Nephron (organoid): ENCODE measurements at regions not wholly inside any gene's neighbourhood (a gene's known extent, or its start where the extent isn't known, plus 50 kb on each side); places are given as distances from the start of the nearest gene placed in this dataset.

Experiments
- H3K27ac Mint-ChIP-seq, 3 experiments: 2 replicates each; pipeline ENCODE4 v1.8.0; 2020; ENCODE audit warnings: mixed read lengths in 3 of 3, mild to moderate bottlenecking in 2 of 3, moderate library complexity in 1 of 3
- H3K27me3 Mint-ChIP-seq: 2 replicates; pipeline ENCODE4 v1.8.0; 2021; ENCODE audit warnings: low read depth, mild to moderate bottlenecking, moderate library complexity, mixed read lengths
- H3K36me3 Mint-ChIP-seq: 2 replicates; pipeline ENCODE4 v1.8.0; 2020; ENCODE audit warnings: low read depth, mixed read lengths
- H3K4me1 Mint-ChIP-seq: 2 replicates; pipeline ENCODE4 v1.8.0; 2020; ENCODE audit warnings: mixed read lengths
- H3K4me3 Mint-ChIP-seq, 3 experiments: 2 replicates each; pipeline ENCODE4 v1.8.0; 2020; ENCODE audit warnings: mild to moderate bottlenecking in 3 of 3, mixed read lengths in 3 of 3, moderate library complexity in 2 of 3
- H3K9me3 Mint-ChIP-seq: 2 replicates; pipeline ENCODE4 v1.8.0; 2020; ENCODE audit warnings: mixed read lengths
- TF ChIP-seq, protein P1 (sequence below), 3 experiments: fragments of 200-600 bp; sonication (generic); IDR thresholded peaks; one replicate each; pipeline ENCODE4 v1.5.0; 2021; ENCODE audit warnings: antibody characterized with exemption in 3 of 3; ENCODE audit not compliant: unreplicated experiment in 3 of 3

GRCh38 chr14:34040766-34041165 is 89.9 kb upstream of the EGLN3 start:
- Mint-ChIP-seq H3K27me3 (no peaks in the 10 kb centered on the region), H3K9me3 (no peaks in the 10 kb centered on the region), H3K4me1 (peaks cover 35% of the 10 kb centered on the region), H3K36me3 (no peaks in the 10 kb centered on the region), H3K4me3 (no peak overlapping the region), H3K27ac (no peak overlapping the region)
- TF ChIP-seq, protein P1, sequence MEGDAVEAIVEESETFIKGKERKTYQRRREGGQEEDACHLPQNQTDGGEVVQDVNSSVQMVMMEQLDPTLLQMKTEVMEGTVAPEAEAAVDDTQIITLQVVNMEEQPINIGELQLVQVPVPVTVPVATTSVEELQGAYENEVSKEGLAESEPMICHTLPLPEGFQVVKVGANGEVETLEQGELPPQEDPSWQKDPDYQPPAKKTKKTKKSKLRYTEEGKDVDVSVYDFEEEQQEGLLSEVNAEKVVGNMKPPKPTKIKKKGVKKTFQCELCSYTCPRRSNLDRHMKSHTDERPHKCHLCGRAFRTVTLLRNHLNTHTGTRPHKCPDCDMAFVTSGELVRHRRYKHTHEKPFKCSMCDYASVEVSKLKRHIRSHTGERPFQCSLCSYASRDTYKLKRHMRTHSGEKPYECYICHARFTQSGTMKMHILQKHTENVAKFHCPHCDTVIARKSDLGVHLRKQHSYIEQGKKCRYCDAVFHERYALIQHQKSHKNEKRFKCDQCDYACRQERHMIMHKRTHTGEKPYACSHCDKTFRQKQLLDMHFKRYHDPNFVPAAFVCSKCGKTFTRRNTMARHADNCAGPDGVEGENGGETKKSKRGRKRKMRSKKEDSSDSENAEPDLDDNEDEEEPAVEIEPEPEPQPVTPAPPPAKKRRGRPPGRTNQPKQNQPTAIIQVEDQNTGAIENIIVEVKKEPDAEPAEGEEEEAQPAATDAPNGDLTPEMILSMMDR (IDR thresholded peaks at IDR 0.05; ENCODE audit: unreplicated experiment in 3 of 3), result no peak

- Mint-ChIP-seq H3K4me1 (peaks cover 41% of the 10 kb centered on the region), H3K9me3 (no peaks in the 10 kb centered on the region), H3K27me3 (no peaks in the 10 kb centered on the region), H3K27ac (no peak overlapping the region), H3K4me3 (no peak overlapping the region), H3K36me3 (no peaks in the 10 kb centered on the region)
- TF ChIP-seq, protein P1 (IDR thresholded peaks at IDR 0.05; ENCODE audit: unreplicated experiment in 3 of 3), result no peak
These were observed 88.7 kb upstream of the EGLN3 start for GRCh38 chr14:34039428-34040047.

GRCh38 chr14:34038358-34039057 is 87.6 kb upstream of the EGLN3 start:
- TF ChIP-seq, protein P1 (IDR thresholded peaks at IDR 0.05; ENCODE audit: unreplicated experiment in 3 of 3), result no peak
- Mint-ChIP-seq H3K9me3 (no peaks in the 10 kb centered on the region), H3K4me3 (no peak overlapping the region), H3K4me1 (peaks cover 40% of the 10 kb centered on the region), H3K36me3 (no peaks in the 10 kb centered on the region), H3K27me3 (no peaks in the 10 kb centered on the region), H3K27ac (no peak overlapping the region)

- TF ChIP-seq, protein P1 (IDR thresholded peaks at IDR 0.05; ENCODE audit: unreplicated experiment in 3 of 3), result no peak
- peaks cover 57% of the 10 kb centered on the region for H3K4me1 Mint-ChIP-seq
- no peaks in the 10 kb centered on the region for H3K27me3 Mint-ChIP-seq
- no peak overlapping the region for H3K27ac Mint-ChIP-seq
- no peaks in the 10 kb centered on the region for H3K36me3 Mint-ChIP-seq
- H3K4me3 Mint-ChIP-seq, result no peak overlapping the region
- no peaks in the 10 kb centered on the region for H3K9me3 Mint-ChIP-seq
These were observed 85.5 kb upstream of the EGLN3 start for GRCh38 chr14:34036319-34036766.

DNA sequence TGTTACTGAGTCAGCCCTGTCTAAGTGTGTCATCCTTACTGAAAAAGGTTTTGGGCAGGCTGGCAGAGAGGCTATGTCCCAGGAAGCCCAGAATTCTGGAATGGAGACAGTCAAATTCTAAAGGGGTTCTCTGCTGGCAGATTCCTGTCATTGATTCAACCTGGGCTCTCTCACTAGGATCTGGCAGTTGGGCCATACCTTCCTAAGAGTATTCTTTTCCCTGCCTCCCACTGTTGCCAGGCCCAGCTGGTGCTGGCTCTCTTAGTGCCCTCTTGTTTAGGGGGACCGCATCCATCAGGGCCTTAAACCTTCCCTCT is 85.0 kb upstream of the EGLN3 start:
- no peak overlapping the region for H3K27ac Mint-ChIP-seq
- no peaks in the 10 kb centered on the region for H3K36me3 Mint-ChIP-seq
- H3K27me3 Mint-ChIP-seq, result no peaks in the 10 kb centered on the region
- H3K9me3 Mint-ChIP-seq, result no peaks in the 10 kb centered on the region
- peaks cover 62% of the 10 kb centered on the region for H3K4me1 Mint-ChIP-seq
- H3K4me3 Mint-ChIP-seq, result no peak overlapping the region
- TF ChIP-seq, protein P1 (IDR thresholded peaks at IDR 0.05; ENCODE audit: unreplicated experiment in 3 of 3), result no peak
